WTC11 (cell line): ENCODE measurements at regions not wholly inside any gene's neighbourhood (a gene's known extent, or its start where the extent isn't known, plus 50 kb on each side); places are given as distances from the start of the nearest gene placed in this dataset.
"Not testable (repeated sequence)": the region's sequence is repeated elsewhere in the genome, so short reads cannot be mapped to it uniquely, and the experiment has no call there.

Experiments
- ATAC-seq: fragments of 200-7000 bp; cut with Tn5 transposase; 2 replicates; pipeline ENCODE4 v1.10.0; 2021; ENCODE audit warnings: mild to moderate bottlenecking, moderate library complexity
- CTCF ChIA-PET: fragments of 300-600 bp; sonication (Branson Sonifier 250); formaldehyde crosslinking; loops from one replicate; lab custom pipeline; 2021; ENCODE audit warnings: antibody characterized with exemption; lab: Charles Lee
- POLR2A ChIA-PET: fragments of 350-600 bp; sonication (Branson Sonifier 250); formaldehyde crosslinking; loops from one replicate; lab custom pipeline; 2021; ENCODE audit warnings: antibody characterized with exemption; lab: Charles Lee
- DNase-seq: peaks from one replicate; pipeline ENCODE4 v3.0.0; 2021; ENCODE audit warnings: low spot score
- H3K27ac Mint-ChIP-seq: 2 replicates; pipeline ENCODE4 v1.8.0; 2021; ENCODE audit warnings: mixed read lengths
- H3K27me3 Mint-ChIP-seq: 2 replicates; pipeline ENCODE4 v1.8.0; 2021; ENCODE audit warnings: low read depth, mild to moderate bottlenecking, moderate library complexity, mixed read lengths
- H3K36me3 Mint-ChIP-seq: 2 replicates; pipeline ENCODE4 v1.8.0; 2021; ENCODE audit warnings: mixed read lengths
- H3K4me1 Mint-ChIP-seq: 2 replicates; pipeline ENCODE4 v1.8.0; 2022; ENCODE audit warnings: mixed read lengths
- H3K4me3 Mint-ChIP-seq: 2 replicates; pipeline ENCODE4 v1.8.0; 2021; ENCODE audit warnings: mild to moderate bottlenecking, moderate library complexity, mixed read lengths
- H3K9me3 Mint-ChIP-seq: 2 replicates; pipeline ENCODE4 v1.8.0; 2021; ENCODE audit warnings: mixed read lengths
- ATF3 ChIP-seq: sonication (generic); formaldehyde crosslinking; conservative IDR thresholded peaks from 2 replicates; pipeline ENCODE4 v1.8.1; 2022; ENCODE audit warnings: mild to moderate bottlenecking, missing genetic modification reagents
- CREB1 ChIP-seq: sonication (generic); formaldehyde crosslinking; IDR thresholded peaks from 2 replicates; pipeline ENCODE4 v1.8.0; 2023; ENCODE audit warnings: mild to moderate bottlenecking, missing genetic modification reagents
- E2F1 ChIP-seq: sonication (generic); formaldehyde crosslinking; IDR thresholded peaks from 2 replicates; pipeline ENCODE4 v1.8.0; 2022; ENCODE audit warnings: mild to moderate bottlenecking, missing genetic modification reagents
- FOXK1 ChIP-seq: sonication (generic); formaldehyde crosslinking; IDR thresholded peaks from 2 replicates; pipeline ENCODE4 v1.8.0; 2022; ENCODE audit warnings: mild to moderate bottlenecking, moderate library complexity, missing genetic modification reagents
- FOXP1 ChIP-seq: sonication (generic); formaldehyde crosslinking; IDR thresholded peaks from 2 replicates; pipeline ENCODE4 v1.8.0; 2022; ENCODE audit warnings: missing genetic modification reagents, mild to moderate bottlenecking, moderate library complexity, borderline replicate concordance
- GABPB1 ChIP-seq: sonication (generic); formaldehyde crosslinking; IDR thresholded peaks from 2 replicates; pipeline ENCODE4 v1.8.1; 2023; ENCODE audit warnings: mild to moderate bottlenecking, missing genetic modification reagents
- MLX ChIP-seq: sonication (generic); formaldehyde crosslinking; IDR thresholded peaks from 2 replicates; pipeline ENCODE4 v1.8.1; 2023; ENCODE audit warnings: mild to moderate bottlenecking, missing genetic modification reagents, moderate library complexity
- NFYB ChIP-seq: sonication (generic); formaldehyde crosslinking; conservative IDR thresholded peaks from 2 replicates; pipeline ENCODE4 v1.8.0; 2022; ENCODE audit warnings: low read depth, missing genetic modification reagents
- NR1H2 ChIP-seq: sonication (generic); formaldehyde crosslinking; IDR thresholded peaks from 2 replicates; pipeline ENCODE4 v1.9.0; 2021; ENCODE audit warnings: mild to moderate bottlenecking, moderate library complexity, missing genetic modification reagents
- PRDM15 ChIP-seq: sonication (generic); formaldehyde crosslinking; IDR thresholded peaks from 2 replicates; pipeline ENCODE4 v1.8.0; 2022; ENCODE audit warnings: missing genetic modification reagents
- RORB ChIP-seq: fragments of 250-450 bp; sonication (Bioruptor Pico); IDR thresholded peaks from 2 replicates; pipeline ENCODE4 v1.9.0; 2021; ENCODE audit warnings: mild to moderate bottlenecking
- SMAD4 ChIP-seq: sonication (generic); formaldehyde crosslinking; IDR thresholded peaks from 2 replicates; pipeline ENCODE4 v1.8.0; 2022; ENCODE audit warnings: mild to moderate bottlenecking, missing genetic modification reagents
- USF2 ChIP-seq: sonication (generic); formaldehyde crosslinking; IDR thresholded peaks from 2 replicates; pipeline ENCODE4 v1.8.1; 2023; ENCODE audit warnings: mild to moderate bottlenecking, missing genetic modification reagents, moderate library complexity
- ZNF138 ChIP-seq: sonication (generic); formaldehyde crosslinking; conservative IDR thresholded peaks from 2 replicates; pipeline ENCODE4 v1.8.1; 2022; ENCODE audit warnings: mild to moderate bottlenecking, moderate library complexity, missing genetic modification reagents
- ZNF396 ChIP-seq: fragments of 250-450 bp; sonication (Bioruptor Pico); IDR thresholded peaks from 2 replicates; pipeline ENCODE4 v1.8.0; 2021; ENCODE audit warnings: mild to moderate bottlenecking, moderate library complexity, borderline replicate concordance

GRCh38 chr11:129569007-129569406, 193.4 kb downstream of the BARX2 start:
- Mint-ChIP-seq H3K9me3 (peaks cover 45% of the 10 kb centered on the region), H3K27me3 (no peaks in the 10 kb centered on the region), H3K4me3 (no peak overlapping the region), H3K27ac (no peak overlapping the region), H3K4me1 (no peaks in the 10 kb centered on the region), H3K36me3 (peaks cover 17% of the 10 kb centered on the region)
- no peak for ATAC-seq
- ChIA-PET CTCF (no interaction called here), POLR2A (no interaction called here)
- DNase-seq = no peak
- peak; percentile 76 for TF ChIP-seq PRDM15 (CRISPR knock-in tag)
- no peak for TF ChIP-seq CREB1

- ATAC-seq, H3K4me1 Mint-ChIP-seq, H3K27ac Mint-ChIP-seq, POLR2A ChIA-PET, H3K27me3 Mint-ChIP-seq, H3K4me3 Mint-ChIP-seq, DNase-seq: not testable (repeated sequence)
- H3K36me3 Mint-ChIP-seq = peaks cover 17% of the 10 kb centered on the region
- CTCF ChIA-PET = interaction anchor here (0.6 to 0.7 kb wide), 2 partner anchors 488 to 819 kb away, joined by 3 read pairs; no protein-coding TSS in a partner anchor
- peaks cover 56% of the 10 kb centered on the region for H3K9me3 Mint-ChIP-seq
Observed at GRCh38 chr11:129572667-129573066, 197.0 kb downstream of the BARX2 start.

- H3K9me3 Mint-ChIP-seq = peaks cover 54% of the 10 kb centered on the region
- ChIA-PET CTCF (interaction anchor here (0.7 kb wide), 1 partner anchor 819 kb away, joined by 3 read pairs; no protein-coding TSS in a partner anchor), POLR2A (no interaction called here)
- peaks cover 17% of the 10 kb centered on the region for H3K36me3 Mint-ChIP-seq
- H3K27me3 Mint-ChIP-seq = no peaks in the 10 kb centered on the region
- no peaks in the 10 kb centered on the region for H3K4me1 Mint-ChIP-seq
- TF ChIP-seq MLX (CRISPR knock-in tag) = no peak
- no peak for TF ChIP-seq SMAD4
- no peak for TF ChIP-seq ZNF138 (CRISPR knock-in tag)
- TF ChIP-seq FOXK1 (CRISPR knock-in tag) = no peak
- TF ChIP-seq NR1H2 (CRISPR knock-in tag) = no peak
- no peak for TF ChIP-seq ATF3 (CRISPR knock-in tag)
- no peak for TF ChIP-seq RORB (CRISPR knock-in tag)
- no peak for TF ChIP-seq FOXP1 (CRISPR knock-in tag)
- no peak for TF ChIP-seq ZNF396 (CRISPR knock-in tag)
- TF ChIP-seq E2F1 = no peak
- no peak for TF ChIP-seq GABPB1 (CRISPR knock-in tag)
- TF ChIP-seq NFYB (CRISPR knock-in tag) = no peak
- TF ChIP-seq USF2 = no peak
- no peak for ATAC-seq
- no peak for DNase-seq
- no peak overlapping the region for H3K4me3 Mint-ChIP-seq
- H3K27ac Mint-ChIP-seq = no peak overlapping the region
Observed at GRCh38 chr11:129573161-129573560, 197.5 kb downstream of the BARX2 start.
